Endothelial cell of umbilical vein (primary cell): ENCODE measurements at regions not wholly inside any gene's neighbourhood (a gene's known extent, or its start where the extent isn't known, plus 50 kb on each side); places are given as distances from the start of the nearest gene placed in this dataset.

Experiments used
- BruUV-seq: library from RNA; stranded (reverse); fragments of 400-500 nt; replicated peaks from 2 replicates; lab custom pipeline; 2021; lab: Mats Ljungman, UMichigan
- CTCF ChIA-PET: fragments of 300-600, 350-600 bp; sonication (Branson Sonifier 250); formaldehyde crosslinking; loops from one replicate; lab custom pipeline; 2021; ENCODE audit warnings: antibody characterized with exemption, inconsistent platforms; lab: Charles Lee
- POLR2A ChIA-PET: fragments of 300-600, 350-600 bp; sonication (Branson Sonifier 250); formaldehyde crosslinking; loops from one replicate; lab custom pipeline; 2021; ENCODE audit warnings: antibody characterized with exemption, inconsistent platforms; lab: Charles Lee
- DNase-seq: peaks from one replicate; pipeline ENCODE4 v3.0.0-alpha.2; 2011; ENCODE audit warnings: low read depth, low spot score
- FAIRE-seq: peaks from 2 replicates; lab custom pipeline; 2011; peaks lifted over from hg19 to GRCh38; lab: Jason Lieb, UNC
- H2AFZ ChIP-seq: 2 replicates; pipeline ENCODE4 v1.6.0; 2012; ENCODE audit warnings: low read depth, low read length, control low read depth, inconsistent platforms
- H3K27ac ChIP-seq: 2 replicates; pipeline ENCODE4 v1.5.1; 2011; ENCODE audit warnings: low read depth, mild to moderate bottlenecking, control low read depth, low read length, moderate library complexity; ENCODE audit not compliant: insufficient read depth
- H3K27me3 ChIP-seq, 2 experiments: 2 replicates each; pipeline versions ENCODE4 v1.6.0 to v1.6.1; 2011; ENCODE audit warnings: low read length in 2 of 2, mixed read lengths in 1 of 2; ENCODE audit not compliant: control insufficient read depth in 2 of 2, insufficient read depth in 2 of 2
- H3K36me3 ChIP-seq, 2 experiments: 2 replicates in 1 of 2; 3 replicates in 1 of 2; pipeline ENCODE4 v1.5.1; 2011; ENCODE audit warnings: low read length in 2 of 2, mild to moderate bottlenecking in 1 of 2, moderate library complexity in 1 of 2; ENCODE audit not compliant: control insufficient read depth in 2 of 2, insufficient read depth in 2 of 2; ENCODE audit errors: extremely low read depth in 1 of 2
- H3K4me1 ChIP-seq: 3 replicates; pipeline ENCODE4 v1.5.1; 2011; ENCODE audit warnings: mild to moderate bottlenecking, low read length; ENCODE audit not compliant: control insufficient read depth, insufficient read depth; ENCODE audit errors: extremely low read depth
- H3K4me2 ChIP-seq: 2 replicates; pipeline ENCODE4 v1.6.1; 2011; ENCODE audit warnings: low read length, control low read depth, mixed read lengths; ENCODE audit not compliant: insufficient read depth
- H3K4me3 ChIP-seq, 3 experiments: fragments of 200-600 bp in 1 of 3; sonication (generic), shearing (Covaris generic) in 1 of 3; replicated peaks in 1 of 3; 2 replicates each; pipeline ENCODE4 v1.5.1; 2011 to 2016; ENCODE audit warnings: control low read depth in 3 of 3, low read length in 3 of 3, mild to moderate bottlenecking in 2 of 3, inconsistent platforms in 1 of 3, low read depth in 1 of 3, moderate library complexity in 1 of 3; ENCODE audit not compliant: insufficient read depth in 1 of 3
- H3K79me2 ChIP-seq: 2 replicates; pipeline ENCODE4 v1.6.0; 2012; ENCODE audit warnings: low read length, inconsistent platforms; ENCODE audit not compliant: control insufficient read depth, insufficient read depth
- H3K9ac ChIP-seq: replicated peaks from 2 replicates; pipeline ENCODE3; 2011; ENCODE audit warnings: low read length, control low read depth; ENCODE audit not compliant: insufficient read depth; ENCODE audit errors: extremely low read depth
- H3K9me1 ChIP-seq: replicated peaks from 3 replicates; pipeline ENCODE4 v1.6.0; 2011; ENCODE audit warnings: mild to moderate bottlenecking, low read length; ENCODE audit not compliant: control insufficient read depth, insufficient read depth; ENCODE audit errors: extremely low read depth
- H3K9me3 ChIP-seq: replicated peaks from 2 replicates; pipeline ENCODE4 v1.5.1; 2012; ENCODE audit warnings: low read length, inconsistent platforms; ENCODE audit not compliant: control insufficient read depth, insufficient read depth
- H4K20me1 ChIP-seq: replicated peaks from 2 replicates; pipeline ENCODE3; 2011; ENCODE audit warnings: mild to moderate bottlenecking, low read length; ENCODE audit not compliant: control insufficient read depth, insufficient read depth; ENCODE audit errors: extremely low read depth
- CTCF ChIP-seq, 2 donors: IDR thresholded peaks; 1 replicate in 1 of 2; 2 replicates in 1 of 2; pipeline ENCODE4 v1.5.1; 2011; ENCODE audit warnings: low read length in 2 of 2, mild to moderate bottlenecking in 2 of 2, moderate library complexity in 2 of 2, control low read depth in 1 of 2, inconsistent platforms in 1 of 2, low read depth in 1 of 2; ENCODE audit not compliant: insufficient read depth in 1 of 2; ENCODE audit errors: extremely low read depth in 1 of 2
- GATA2 ChIP-seq: IDR thresholded peaks from 2 replicates; pipeline ENCODE4 v1.7.0; 2011; ENCODE audit warnings: low read depth, mild to moderate bottlenecking, moderate library complexity, mixed read lengths, low read length; ENCODE audit not compliant: insufficient read length, insufficient read depth
- MAX ChIP-seq: IDR thresholded peaks from 2 replicates; pipeline ENCODE4 v1.6.1; 2011; ENCODE audit not compliant: insufficient read depth, insufficient read length
- MYC ChIP-seq: IDR thresholded peaks from one replicate; pipeline ENCODE4 v1.6.1; 2011; ENCODE audit warnings: mild to moderate bottlenecking, low read depth, low read length
- POLR2A ChIP-seq: IDR thresholded peaks from 2 replicates; pipeline ENCODE4 v1.6.1; 2012; ENCODE audit warnings: low read depth, mild to moderate bottlenecking, control low read depth, low read length
- dilution Hi-C: fragments of 300-500 bp; cut with MboI; formaldehyde crosslinking; loops from one replicate; pipeline ENCODE4 v1.15.0; 2019; ENCODE audit warnings: low sequenced_read_pairs; ENCODE audit not compliant: extremely low pct_ligation_motif_present
- intact Hi-C: fragments of 100-400 bp; cut with micrococcal nuclease; formaldehyde crosslinking; loops from one replicate; pipeline ENCODE4 v1.10.0; 2022

GRCh38 chr2:238632181-238633060 is 205.7 kb downstream of the ASB1 start:
- ChIA-PET CTCF (no interaction called here), POLR2A (no interaction called here)
- Histone ChIP-seq H3K27me3 (no peaks in the 10 kb centered on the region), H3K27ac (no peak overlapping the region), H3K4me2 (no peak overlapping the region), H3K36me3 (no peaks in the 10 kb centered on the region), H3K79me2 (no peaks in the 10 kb centered on the region), H3K9ac (no peak overlapping the region), H3K9me3 (no peaks in the 10 kb centered on the region), H3K9me1 (no peaks in the 10 kb centered on the region), H4K20me1 (no peaks in the 10 kb centered on the region), H3K4me3 (no peak overlapping the region), H2AFZ (no peak overlapping the region), H3K4me1 (no peaks in the 10 kb centered on the region)
- DNase-seq (no peak), FAIRE-seq (no peak)
- TF ChIP-seq CTCF (IDR thresholded peaks at IDR 0.05; ENCODE audit: extremely low read depth in 1 of 2, insufficient read depth in 1 of 2, low read depth in 1 of 2, low read length in 2 of 2) (no peak), GATA2 (no peak), MYC (no peak), POLR2A (no peak), MAX (no peak)
- dilution Hi-C loops: no loop called here
- BruUV-seq: no TSS peak
- intact Hi-C loops: no loop called here
